Thymus (tissue), 11 donors: ENCODE measurements at regions not wholly inside any gene's neighbourhood (a gene's known extent, or its start where the extent isn't known, plus 50 kb on each side); places are given as distances from the start of the nearest gene placed in this dataset.
A peak's percentile ranks its signal among the peaks of the same experiment; 100 is the strongest.

Experiments used
- DNase-seq, 9 donors: peaks; one replicate each; pipeline ENCODE4 v3.0.0-alpha.2; 2013; ENCODE audit warnings: low spot score in 9 of 9, low read depth in 6 of 9, missing footprints in 1 of 9
- H3K27ac ChIP-seq, 2 donors: one replicate each; pipeline ENCODE4 v1.5.1; 2013; ENCODE audit warnings: control low read depth in 1 of 2, low read depth in 1 of 2, low read length in 1 of 2, mild to moderate bottlenecking in 1 of 2, moderate library complexity in 1 of 2
- H3K27me3 ChIP-seq, 2 donors: one replicate each; pipeline ENCODE4 v1.5.1; 2013; ENCODE audit warnings: low read length in 1 of 2; ENCODE audit not compliant: control insufficient read depth in 2 of 2, insufficient read depth in 1 of 2
- H3K36me3 ChIP-seq, 2 donors: one replicate each; pipeline ENCODE4 v1.5.1; 2013; ENCODE audit warnings: low read length in 1 of 2, mild to moderate bottlenecking in 1 of 2, moderate library complexity in 1 of 2; ENCODE audit not compliant: control insufficient read depth in 2 of 2, insufficient read depth in 2 of 2
- H3K4me1 ChIP-seq, 2 donors: one replicate each; pipeline ENCODE4 v1.5.1; 2013; ENCODE audit warnings: low read length in 2 of 2; ENCODE audit not compliant: control insufficient read depth in 2 of 2, insufficient read depth in 2 of 2
- H3K4me3 ChIP-seq, 2 donors: one replicate each; pipeline ENCODE4 v1.5.1; 2013; ENCODE audit warnings: low read length in 2 of 2, control low read depth in 1 of 2, mild to moderate bottlenecking in 1 of 2
- H3K9me3 ChIP-seq, 2 donors: one replicate each; pipeline ENCODE4 v1.5.1; 2013; ENCODE audit warnings: low read length in 1 of 2, mild to moderate bottlenecking in 1 of 2; ENCODE audit not compliant: control insufficient read depth in 2 of 2, insufficient read depth in 1 of 2
- WGBS: extraction: QIAGEN DNeasy Blood & Tissue Kit; methylation state at CpG from one replicate; pipeline ENCODE4 v1.1.7; 2013; 5-methylcytosine and 5-hydroxymethylcytosine counted together
- donor health status: healthy.

DNA sequence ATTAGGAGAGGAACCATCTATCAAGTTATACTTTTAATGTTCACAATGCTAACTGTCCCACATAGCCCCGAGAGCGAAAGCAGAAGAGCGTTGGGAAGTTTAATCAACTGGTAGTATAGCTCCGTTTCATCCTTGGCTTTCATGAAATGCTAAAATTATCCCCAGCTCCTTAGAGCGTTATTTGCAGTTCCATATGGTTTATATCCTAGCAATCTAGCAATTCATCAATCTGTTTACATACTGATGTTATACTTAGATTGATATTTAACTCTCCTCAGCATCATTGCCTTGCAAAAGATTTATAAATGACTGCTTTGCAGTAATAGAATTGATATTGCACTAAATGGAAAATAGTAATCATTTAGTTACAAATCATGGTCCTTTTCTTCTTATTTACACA lies 419.8 kb downstream of the COG6 start:
- Histone ChIP-seq H3K4me3 (no peak overlapping the region), H3K9me3 (no peaks in the 10 kb centered on the region), H3K4me1 (peaks cover 0 to 3% of the 10 kb centered on the region in 2 donors), H3K27me3 (no peaks in the 10 kb centered on the region), H3K36me3 (no peaks in the 10 kb centered on the region), H3K27ac (no peak overlapping the region)
- DNase-seq = no peak
- WGBS = 96% methylated on average over 5 of the region's 5 CpGs

DNA sequence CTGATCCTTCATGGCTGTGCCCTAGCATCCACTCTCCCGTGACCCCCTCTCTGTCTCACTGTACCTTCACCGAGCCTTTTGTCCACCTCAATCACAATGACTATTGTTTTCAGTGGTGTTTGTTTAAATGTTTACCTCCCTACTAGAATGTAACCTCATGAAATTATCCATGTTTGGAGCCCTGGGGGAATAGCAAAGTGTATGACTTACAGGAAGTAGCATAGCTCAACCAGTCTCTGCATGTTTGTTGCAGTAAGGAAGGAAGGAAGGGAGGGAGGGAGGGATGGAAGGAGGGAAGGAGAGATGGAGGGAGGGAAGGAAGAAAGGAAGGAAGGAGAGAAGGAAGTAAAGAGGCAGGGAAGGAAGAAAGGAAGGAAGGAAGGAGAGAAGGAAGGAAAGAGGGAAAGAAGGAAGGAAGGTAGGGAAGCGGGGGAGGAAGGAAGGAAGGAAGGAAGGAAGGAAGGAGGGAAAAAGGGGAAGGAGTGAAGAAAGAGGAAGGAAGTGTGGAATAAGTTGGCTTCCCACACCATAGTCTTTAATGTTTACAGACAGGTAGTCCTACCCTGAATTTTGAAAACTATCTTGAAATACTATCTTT lies 421.4 kb downstream of the COG6 start:
- H3K27ac ChIP-seq = no peak overlapping the region
- H3K4me1 ChIP-seq = no peaks in the 10 kb centered on the region
- H3K36me3 ChIP-seq = no peaks in the 10 kb centered on the region
- no peaks in the 10 kb centered on the region for H3K27me3 ChIP-seq
- 98% methylated on average over 3 of the region's 3 CpGs for WGBS
- H3K4me3 ChIP-seq = no peak overlapping the region
- no peak for DNase-seq
- H3K9me3 ChIP-seq = no peaks in the 10 kb centered on the region

DNA sequence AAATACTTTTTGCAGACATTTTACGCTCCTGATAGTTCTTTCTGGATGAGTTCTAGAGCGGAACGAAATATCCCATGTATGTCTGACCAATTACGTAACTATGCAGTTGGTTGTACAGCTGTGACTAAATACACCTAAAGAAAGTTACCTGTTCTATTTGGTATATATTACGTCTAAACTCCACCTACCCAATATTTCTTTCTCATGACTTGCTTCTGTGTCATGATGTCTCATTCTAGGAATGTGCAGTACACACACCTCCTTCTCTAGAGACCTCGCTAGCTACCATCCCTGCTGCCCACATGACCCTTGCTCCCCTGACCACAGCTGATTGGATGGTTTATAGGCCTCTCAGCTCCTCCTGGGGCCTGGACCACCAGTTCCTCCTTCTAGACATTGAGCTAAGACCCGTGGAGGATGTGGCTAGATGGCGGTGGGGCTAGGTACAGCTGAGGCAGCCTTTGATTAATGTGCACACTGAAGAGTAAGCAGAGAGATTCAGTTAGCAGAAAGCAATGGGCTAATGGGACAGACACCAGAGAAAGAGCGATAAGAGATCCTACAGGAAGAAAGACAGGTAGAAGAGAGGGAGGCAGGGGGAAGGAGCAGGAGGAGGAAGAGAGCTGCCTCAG lies 422.1 kb downstream of the COG6 start:
- H3K27ac ChIP-seq = no peak overlapping the region
- DNase-seq = no peak
- no peaks in the 10 kb centered on the region for H3K4me1 ChIP-seq
- no peaks in the 10 kb centered on the region for H3K36me3 ChIP-seq
- no peaks in the 10 kb centered on the region for H3K9me3 ChIP-seq
- 88% methylated on average over 9 of the region's 9 CpGs for WGBS
- H3K27me3 ChIP-seq = no peaks in the 10 kb centered on the region
- no peak overlapping the region for H3K4me3 ChIP-seq

DNA sequence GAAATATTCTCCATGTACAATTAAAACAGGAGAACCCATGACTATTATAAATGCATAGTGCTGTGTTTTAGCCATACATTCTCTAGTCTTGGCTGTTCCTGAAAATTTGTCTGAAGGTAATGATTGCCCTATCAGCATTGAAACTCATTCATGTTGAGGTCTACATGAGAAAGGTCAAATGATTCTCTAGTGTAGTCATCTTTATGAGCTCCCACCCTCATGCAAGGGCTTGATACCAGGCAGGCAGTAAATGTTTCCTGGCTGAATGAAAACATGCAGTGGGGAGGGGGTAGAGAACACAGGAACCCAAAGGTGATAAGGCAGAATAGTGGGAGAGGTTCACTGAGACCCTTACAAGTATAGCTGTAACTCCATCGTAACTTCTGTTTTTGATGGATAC lies 424.3 kb downstream of the COG6 start:
- Histone ChIP-seq H3K4me1 (no peaks in the 10 kb centered on the region), H3K4me3 (no peak overlapping the region), H3K9me3 (no peaks in the 10 kb centered on the region), H3K27ac (no peak overlapping the region), H3K27me3 (no peaks in the 10 kb centered on the region), H3K36me3 (no peaks in the 10 kb centered on the region)
- no peak for DNase-seq
- WGBS = 96% methylated on average over 1 of the region's 1 CpG

DNA sequence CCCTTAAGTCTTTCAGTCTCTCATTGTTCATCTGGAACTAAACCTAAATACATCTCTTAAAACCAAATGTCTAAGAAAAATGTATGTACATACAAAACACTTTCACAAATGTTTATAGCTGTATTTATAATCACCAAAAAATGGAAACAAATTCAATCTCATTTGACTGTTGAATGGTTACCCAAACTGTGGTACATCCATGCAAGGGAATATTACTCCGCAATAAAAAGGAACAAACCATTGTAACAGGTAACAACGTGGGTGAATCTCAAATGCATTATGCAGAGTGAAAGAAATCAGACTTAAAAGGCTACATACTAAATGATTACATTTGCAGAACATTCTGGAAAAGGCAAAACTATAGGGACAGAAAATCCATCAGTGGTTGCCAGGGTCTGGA lies 425.2 kb downstream of the COG6 start:
- DNase-seq = no peak
- Histone ChIP-seq H3K4me3 (no peak overlapping the region), H3K27me3 (no peaks in the 10 kb centered on the region), H3K4me1 (no peaks in the 10 kb centered on the region), H3K36me3 (no peaks in the 10 kb centered on the region), H3K9me3 (no peaks in the 10 kb centered on the region), H3K27ac (no peak overlapping the region)
- 95% methylated on average over 2 of the region's 2 CpGs for WGBS

DNA sequence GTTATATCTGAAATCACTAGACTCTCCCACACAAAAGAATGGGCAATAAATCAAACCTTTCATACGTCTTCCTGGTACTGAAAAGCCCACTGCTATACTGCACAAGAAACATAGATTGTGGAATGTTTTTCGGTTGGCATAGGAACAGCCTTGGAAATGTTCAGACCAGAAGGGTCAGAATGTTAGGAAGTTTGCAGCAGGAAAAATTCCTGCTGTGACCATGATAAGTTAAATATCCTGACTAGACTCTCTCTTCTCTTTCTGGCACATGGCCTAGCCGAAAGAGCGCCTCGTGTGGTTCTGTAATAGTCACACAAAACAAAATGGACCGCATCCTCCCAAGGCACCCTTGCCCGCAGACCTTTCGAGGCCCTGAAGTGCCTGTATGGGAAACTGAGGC lies 427.2 kb downstream of the COG6 start:
- H3K27ac ChIP-seq = no peak overlapping the region
- DNase-seq = no peak
- WGBS = 88% methylated on average over 8 of the region's 8 CpGs

DNA sequence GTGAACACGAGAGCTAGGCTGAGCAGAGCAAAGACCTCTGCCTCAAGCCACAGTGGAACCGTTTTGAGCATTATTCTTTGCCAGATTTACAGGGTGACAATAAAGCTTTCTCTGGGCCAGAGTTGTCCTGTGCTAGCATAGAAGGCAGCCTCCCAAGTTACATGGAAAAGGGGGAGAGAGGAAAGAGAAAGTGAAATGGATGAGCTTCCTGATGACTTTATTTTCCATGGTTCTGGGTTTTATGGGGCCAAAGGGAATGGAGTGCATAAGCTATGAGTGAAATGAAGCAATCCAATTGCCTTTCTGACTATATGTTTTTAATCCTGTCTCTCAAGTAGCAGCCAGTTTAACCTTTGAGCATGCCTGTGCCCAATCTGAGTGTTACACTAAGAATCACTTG lies 428.4 kb downstream of the COG6 start:
- WGBS = 97% methylated on average over 2 of the region's 2 CpGs
- no peaks in the 10 kb centered on the region for H3K4me1 ChIP-seq
- no peaks in the 10 kb centered on the region for H3K9me3 ChIP-seq

More for the DNA sequence above, 427.2 kb downstream of the COG6 start:
- no peak overlapping the region for H3K4me3 ChIP-seq
- H3K27me3 ChIP-seq = no peaks in the 10 kb centered on the region
- H3K9me3 ChIP-seq = no peaks in the 10 kb centered on the region
- H3K36me3 ChIP-seq = no peaks in the 10 kb centered on the region
- H3K4me1 ChIP-seq = no peaks in the 10 kb centered on the region

DNA sequence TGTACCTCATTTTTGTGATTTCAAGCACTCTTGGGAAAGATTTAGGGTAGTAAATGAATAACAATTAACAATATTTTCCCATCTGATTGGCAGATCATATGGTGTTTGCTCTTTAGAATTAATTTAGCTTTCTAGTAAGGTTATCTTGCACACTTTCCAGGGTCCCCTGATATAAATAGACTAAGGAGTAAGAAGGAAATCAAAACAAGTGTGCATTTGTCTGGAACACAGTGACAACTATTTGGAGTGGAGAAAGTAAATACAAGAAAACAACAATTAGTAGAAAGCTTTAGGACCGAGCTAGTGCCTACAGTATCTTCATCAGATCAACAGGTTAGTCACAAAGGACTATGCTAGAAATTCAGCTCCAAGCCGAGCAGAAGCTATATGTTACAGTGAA lies 429.5 kb downstream of the COG6 start:
- no peak overlapping the region for H3K4me3 ChIP-seq
- no peaks in the 10 kb centered on the region for H3K9me3 ChIP-seq
- no peak overlapping the region for H3K27ac ChIP-seq
- DNase-seq = no peak
- no peaks in the 10 kb centered on the region for H3K27me3 ChIP-seq
- no peaks in the 10 kb centered on the region for H3K4me1 ChIP-seq
- H3K36me3 ChIP-seq = no peaks in the 10 kb centered on the region
- 96% methylated on average over 2 of the region's 2 CpGs for WGBS

More for the DNA sequence above, 428.4 kb downstream of the COG6 start:
- no peaks in the 10 kb centered on the region for H3K27me3 ChIP-seq
- no peak overlapping the region for H3K4me3 ChIP-seq
- no peak for DNase-seq
- no peak overlapping the region for H3K27ac ChIP-seq
- no peaks in the 10 kb centered on the region for H3K36me3 ChIP-seq

DNA sequence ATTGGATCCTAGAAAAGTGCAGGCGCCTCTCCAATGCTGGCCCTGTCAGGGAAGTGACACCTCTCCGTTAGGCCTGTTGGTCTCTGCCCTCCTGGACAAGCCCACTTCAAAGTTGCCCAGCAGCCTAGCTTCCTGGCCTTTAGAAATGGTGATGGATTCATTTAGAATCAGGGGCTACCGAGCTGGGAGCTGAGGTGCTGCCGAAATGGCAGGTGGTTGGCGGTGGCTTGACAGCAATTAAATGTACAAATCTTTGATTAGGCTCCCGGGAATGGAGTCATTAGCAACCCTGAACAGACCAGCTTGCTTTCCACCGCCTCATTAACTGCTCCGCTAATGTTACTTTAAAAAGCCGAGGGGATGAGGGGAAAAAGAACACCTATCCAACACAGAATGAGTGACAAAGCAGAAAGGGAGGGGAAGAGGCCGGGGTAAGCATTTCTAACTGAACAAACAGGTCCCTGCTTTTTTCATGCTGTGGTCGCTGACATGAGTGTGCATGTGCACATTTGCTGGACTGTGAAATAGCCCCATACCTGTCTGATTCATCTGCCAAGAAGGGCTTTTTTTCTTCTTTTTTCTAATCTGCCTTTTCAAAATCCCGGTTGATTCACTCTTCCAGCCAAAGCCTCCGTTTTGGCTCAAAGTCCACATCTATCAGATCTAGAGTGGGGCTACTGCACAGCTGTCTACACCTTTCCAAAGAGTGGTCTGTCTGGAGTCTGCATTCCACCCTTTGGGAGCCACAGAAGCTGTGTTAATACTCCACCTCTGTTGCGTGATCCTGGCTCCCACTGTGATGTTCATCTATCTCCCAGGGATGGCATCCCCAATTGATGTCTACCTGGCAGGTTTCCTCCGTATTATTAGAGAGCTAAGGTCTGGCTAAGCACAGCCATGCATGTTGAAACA lies 431.9 kb downstream of the COG6 start:
- 74% methylated on average over 15 of the region's 15 CpGs for WGBS

More for the DNA sequence above, 431.9 kb downstream of the COG6 start:
- no peak for DNase-seq
- H3K27ac ChIP-seq = peak overlapping the region in 1 of 2 donors; percentile 58
- H3K9me3 ChIP-seq = no peaks in the 10 kb centered on the region
- H3K27me3 ChIP-seq = no peaks in the 10 kb centered on the region
- no peaks in the 10 kb centered on the region for H3K4me1 ChIP-seq
- no peak overlapping the region for H3K4me3 ChIP-seq
- no peaks in the 10 kb centered on the region for H3K36me3 ChIP-seq
